Peyer's patch (tissue), 4 donors: ENCODE measurements at regions not wholly inside any gene's neighbourhood (a gene's known extent, or its start where the extent isn't known, plus 50 kb on each side); places are given as distances from the start of the nearest gene placed in this dataset.

Experiments
- DNase-seq, 3 donors: peaks; one replicate each; pipeline ENCODE4 v3.0.0-alpha.2; 2017 to 2019
- H3K27ac ChIP-seq, 4 donors: fragments of 200-600 bp; sonication (generic); one replicate each; pipeline ENCODE4 v1.5.1; 2016 to 2019
- H3K27me3 ChIP-seq, 2 donors: fragments of 200-600 bp; sonication (generic); one replicate each; pipeline ENCODE4 v1.5.1; 2019
- H3K36me3 ChIP-seq, 3 donors: fragments of 200-600 bp; sonication (generic); one replicate each; pipeline ENCODE4 v1.5.1; 2016 to 2019
- H3K4me1 ChIP-seq, 4 donors: fragments of 200-600 bp; sonication (generic); one replicate each; pipeline ENCODE4 v1.5.1; 2016 to 2019
- H3K4me3 ChIP-seq, 4 donors: fragments of 200-600 bp; sonication (generic); 1 replicate in 3 of 4; 2 replicates in 1 of 4; pipeline ENCODE4 v1.5.1; 2016 to 2019; ENCODE audit warnings: mild to moderate bottlenecking in 1 of 4
- H3K9me3 ChIP-seq, 4 donors: fragments of 200-600 bp; sonication (generic); one replicate each; pipeline ENCODE4 v1.5.1; 2016 to 2019; ENCODE audit warnings: mild to moderate bottlenecking in 1 of 4
- POLR2A ChIP-seq, 2 donors: fragments of 450-650 bp; IDR thresholded peaks; one replicate each; pipeline ENCODE4 v1.5.1; 2017; ENCODE audit warnings: antibody characterized with exemption in 2 of 2, mild to moderate bottlenecking in 2 of 2, moderate library complexity in 2 of 2
- TF ChIP-seq, protein P1 (sequence below), 6 experiments: fragments of 450-650 bp in 4 of 6; fragments of 200-600 bp in 2 of 6; sonication (generic) in 1 of 6; IDR thresholded peaks; one replicate each; pipeline ENCODE4 v1.5.1; 2017 to 2019; ENCODE audit warnings: antibody characterized with exemption in 6 of 6, mild to moderate bottlenecking in 3 of 6, moderate library complexity in 1 of 6

DNA sequence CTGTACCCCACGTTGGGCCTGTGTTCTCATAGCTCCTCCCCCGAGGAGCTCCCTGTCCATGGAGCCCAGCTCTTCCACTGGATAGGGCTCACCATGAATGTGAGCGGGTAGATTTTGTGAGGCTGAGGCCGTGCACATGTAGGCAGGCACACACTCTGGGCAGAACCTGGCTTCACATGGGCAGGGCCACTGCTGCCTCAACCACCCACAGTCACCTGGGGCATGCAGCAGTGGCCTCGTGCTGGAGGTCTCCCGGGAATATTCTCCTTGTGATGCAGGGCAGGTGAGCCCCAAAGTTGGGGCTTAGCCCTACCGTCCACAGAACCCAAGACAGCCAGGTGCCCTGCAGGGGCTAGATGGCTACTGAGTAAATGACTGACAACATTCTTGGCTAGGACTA lies 116.6 kb downstream of the TMEM130 start:
- H3K9me3 ChIP-seq: no peaks in the 10 kb centered on the region
- DNase-seq: no peak
- no peak overlapping the region for H3K4me3 ChIP-seq
- H3K27ac ChIP-seq: no peak overlapping the region
- H3K27me3 ChIP-seq: no peaks in the 10 kb centered on the region
- TF ChIP-seq POLR2A (IDR thresholded peaks at IDR 0.05): no peak
- TF ChIP-seq, protein P1, sequence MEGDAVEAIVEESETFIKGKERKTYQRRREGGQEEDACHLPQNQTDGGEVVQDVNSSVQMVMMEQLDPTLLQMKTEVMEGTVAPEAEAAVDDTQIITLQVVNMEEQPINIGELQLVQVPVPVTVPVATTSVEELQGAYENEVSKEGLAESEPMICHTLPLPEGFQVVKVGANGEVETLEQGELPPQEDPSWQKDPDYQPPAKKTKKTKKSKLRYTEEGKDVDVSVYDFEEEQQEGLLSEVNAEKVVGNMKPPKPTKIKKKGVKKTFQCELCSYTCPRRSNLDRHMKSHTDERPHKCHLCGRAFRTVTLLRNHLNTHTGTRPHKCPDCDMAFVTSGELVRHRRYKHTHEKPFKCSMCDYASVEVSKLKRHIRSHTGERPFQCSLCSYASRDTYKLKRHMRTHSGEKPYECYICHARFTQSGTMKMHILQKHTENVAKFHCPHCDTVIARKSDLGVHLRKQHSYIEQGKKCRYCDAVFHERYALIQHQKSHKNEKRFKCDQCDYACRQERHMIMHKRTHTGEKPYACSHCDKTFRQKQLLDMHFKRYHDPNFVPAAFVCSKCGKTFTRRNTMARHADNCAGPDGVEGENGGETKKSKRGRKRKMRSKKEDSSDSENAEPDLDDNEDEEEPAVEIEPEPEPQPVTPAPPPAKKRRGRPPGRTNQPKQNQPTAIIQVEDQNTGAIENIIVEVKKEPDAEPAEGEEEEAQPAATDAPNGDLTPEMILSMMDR (IDR thresholded peaks at IDR 0.05): no peak
- H3K4me1 ChIP-seq: no peaks in the 10 kb centered on the region
- H3K36me3 ChIP-seq: no peaks in the 10 kb centered on the region

- no peak for DNase-seq
- no peak overlapping the region for H3K27ac ChIP-seq
- no peak for TF ChIP-seq POLR2A (IDR thresholded peaks at IDR 0.05)
- TF ChIP-seq, protein P1 (IDR thresholded peaks at IDR 0.05): no peak
- H3K4me1 ChIP-seq: no peaks in the 10 kb centered on the region
- no peak overlapping the region for H3K4me3 ChIP-seq
- no peaks in the 10 kb centered on the region for H3K27me3 ChIP-seq
- H3K36me3 ChIP-seq: no peaks in the 10 kb centered on the region
- no peaks in the 10 kb centered on the region for H3K9me3 ChIP-seq
These were observed 115.8 kb downstream of the TMEM130 start for GRCh38 chr7:98753989-98754479.

DNA sequence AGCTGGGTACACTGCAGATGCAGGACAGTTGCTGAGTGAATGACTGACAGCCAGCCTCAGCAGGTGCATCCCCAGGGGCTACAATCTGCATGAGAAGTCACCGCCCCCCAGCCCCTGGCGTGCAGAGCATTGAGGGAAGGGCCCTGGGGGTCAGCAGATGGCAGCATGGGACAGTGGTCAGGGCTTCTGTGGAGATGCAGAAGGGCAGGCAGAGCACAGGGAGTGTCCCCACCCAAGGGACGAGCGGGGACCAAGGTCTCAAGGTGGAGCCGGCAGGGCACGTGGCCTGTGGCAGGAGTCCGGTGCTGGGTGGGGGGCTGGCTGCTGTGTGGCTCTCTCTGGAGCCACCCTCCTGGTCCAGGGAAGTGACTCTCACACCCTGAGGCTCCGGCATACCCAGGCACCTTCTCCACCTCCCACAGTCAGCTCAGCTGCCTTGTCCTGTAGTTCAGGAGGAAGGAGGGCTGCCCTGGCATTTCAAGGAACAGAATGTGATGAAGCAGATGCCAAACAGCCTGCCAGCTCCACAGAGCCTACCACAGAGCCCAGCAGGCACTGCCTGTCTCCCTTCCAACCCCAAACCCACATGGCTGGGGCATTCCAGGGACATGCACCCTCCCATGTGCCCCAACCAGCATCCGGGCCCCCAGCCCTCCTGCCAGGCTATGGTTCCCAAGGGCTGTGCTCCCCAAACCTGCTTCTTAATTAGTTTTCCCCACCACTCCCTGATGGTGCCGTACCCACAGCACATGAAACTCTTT lies 114.5 kb downstream of the TMEM130 start:
- DNase-seq: peak in 1 of 3 donors; percentile 37
- Histone ChIP-seq H3K4me1 (no peaks in the 10 kb centered on the region), H3K27ac (no peak overlapping the region), H3K36me3 (no peaks in the 10 kb centered on the region), H3K9me3 (no peaks in the 10 kb centered on the region), H3K27me3 (no peaks in the 10 kb centered on the region), H3K4me3 (no peak overlapping the region)
- TF ChIP-seq, protein P1 (IDR thresholded peaks at IDR 0.05): no peak
- TF ChIP-seq POLR2A (IDR thresholded peaks at IDR 0.05): no peak

GRCh38 chr7:98758157-98758556 lies 111.7 kb downstream of the TMEM130 start:
- no peaks in the 10 kb centered on the region for H3K36me3 ChIP-seq
- no peak overlapping the region for H3K4me3 ChIP-seq
- no peak for DNase-seq
- H3K9me3 ChIP-seq: no peaks in the 10 kb centered on the region
- no peak for TF ChIP-seq POLR2A (IDR thresholded peaks at IDR 0.05)
- TF ChIP-seq, protein P1 (IDR thresholded peaks at IDR 0.05): no peak
- H3K27ac ChIP-seq: no peak overlapping the region
- no peaks in the 10 kb centered on the region for H3K4me1 ChIP-seq
- H3K27me3 ChIP-seq: no peaks in the 10 kb centered on the region

DNA sequence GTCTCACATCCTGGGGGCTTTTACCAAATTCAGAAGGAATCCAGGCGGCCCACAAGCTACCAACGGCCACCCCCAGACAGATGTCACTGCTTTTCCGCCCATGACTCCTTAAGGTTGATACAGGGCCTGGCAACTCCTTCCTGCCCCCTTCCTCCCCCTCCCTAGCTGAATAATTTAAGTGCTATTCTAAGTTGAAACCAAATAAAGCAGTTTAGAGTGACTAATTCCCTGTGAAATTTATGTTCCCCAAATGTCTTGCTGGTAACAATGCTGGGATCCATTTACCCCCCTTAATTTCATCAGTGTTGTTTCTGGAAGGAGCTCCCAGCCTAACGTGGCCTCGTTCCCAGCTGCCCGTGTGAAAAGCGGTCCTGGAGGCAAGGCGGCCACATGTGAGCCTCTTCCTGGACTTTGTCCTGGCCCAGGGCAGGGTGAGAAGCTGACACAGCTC lies 109.6 kb downstream of the TMEM130 start:
- Histone ChIP-seq H3K27me3 (no peaks in the 10 kb centered on the region), H3K9me3 (no peaks in the 10 kb centered on the region), H3K4me3 (no peak overlapping the region), H3K27ac (no peak overlapping the region), H3K4me1 (no peaks in the 10 kb centered on the region), H3K36me3 (no peaks in the 10 kb centered on the region)
- TF ChIP-seq, protein P1 (IDR thresholded peaks at IDR 0.05): no peak
- no peak for TF ChIP-seq POLR2A (IDR thresholded peaks at IDR 0.05)
- no peak for DNase-seq
